SKM-1 (cell line): ENCODE measurements at regions not wholly inside any gene's neighbourhood (a gene's known extent, or its start where the extent isn't known, plus 50 kb on each side); places are given as distances from the start of the nearest gene placed in this dataset.

Source experiments
- DNase-seq: peaks from one replicate; lab custom pipeline; 2025; ENCODE audit not compliant: unreplicated experiment; lab: John Stamatoyannopoulos, UW

- DNase-seq = no peak
Observed at GRCh38 chr5:125408448-125409233, 662.2 kb upstream of the ZNF608 start.

DNA sequence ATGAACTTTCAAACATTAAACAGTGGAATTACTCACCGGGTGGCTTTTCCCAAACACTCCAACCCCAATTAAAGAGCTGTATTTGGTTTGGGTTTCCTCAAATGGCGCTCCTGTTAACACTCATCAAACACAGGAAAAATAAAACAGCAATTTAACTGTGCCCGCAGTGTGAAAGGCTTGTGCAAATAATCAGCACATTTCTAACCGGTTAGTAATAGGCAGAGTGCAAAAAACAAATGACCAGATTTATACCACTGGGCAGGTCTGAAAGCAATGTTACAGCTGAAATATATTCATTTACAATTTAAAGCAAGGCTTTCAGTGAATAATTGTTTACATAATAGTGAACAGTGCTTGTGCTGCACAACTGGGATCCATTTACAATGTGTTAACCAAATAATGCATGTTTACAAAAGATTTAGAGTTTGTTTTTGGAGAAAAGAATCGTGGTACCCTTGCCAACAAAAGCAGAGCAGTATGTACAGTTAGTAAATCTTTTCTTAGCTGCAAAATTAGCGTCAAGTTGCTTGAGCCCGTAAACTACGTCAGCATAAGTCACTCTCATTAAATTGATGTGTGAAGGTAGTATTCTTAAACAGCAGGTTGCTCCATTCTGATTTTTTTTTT, 662.9 kb upstream of the ZNF608 start:
- no peak for DNase-seq

GRCh38 chr5:125409861-125410536, 663.6 kb upstream of the ZNF608 start:
- no peak for DNase-seq

DNA sequence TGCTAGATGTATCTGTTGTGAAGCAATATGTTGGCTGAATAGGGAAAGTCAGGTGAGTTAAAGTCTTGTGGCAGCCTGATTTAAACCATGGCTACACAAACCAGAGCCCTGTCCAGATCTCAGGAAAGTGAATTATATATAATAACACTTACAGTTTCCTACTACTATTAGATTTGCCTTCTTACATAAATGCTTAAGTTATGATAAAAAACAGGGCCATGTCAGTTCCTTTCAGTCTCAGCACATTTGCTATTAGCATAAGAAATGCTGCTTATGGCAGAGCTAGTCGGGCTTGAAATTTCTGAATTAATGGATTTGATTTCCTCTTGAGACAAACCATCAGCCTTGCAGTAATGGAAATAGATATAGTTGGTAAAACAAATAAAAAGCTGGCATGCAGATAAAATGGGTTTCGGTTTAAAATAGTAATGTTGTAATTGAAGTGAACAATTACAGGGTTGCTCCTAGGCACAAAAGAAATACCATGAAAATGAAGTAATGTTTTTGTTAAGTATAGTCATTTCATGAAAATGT, 664.2 kb upstream of the ZNF608 start:
- DNase-seq = no peak

DNA sequence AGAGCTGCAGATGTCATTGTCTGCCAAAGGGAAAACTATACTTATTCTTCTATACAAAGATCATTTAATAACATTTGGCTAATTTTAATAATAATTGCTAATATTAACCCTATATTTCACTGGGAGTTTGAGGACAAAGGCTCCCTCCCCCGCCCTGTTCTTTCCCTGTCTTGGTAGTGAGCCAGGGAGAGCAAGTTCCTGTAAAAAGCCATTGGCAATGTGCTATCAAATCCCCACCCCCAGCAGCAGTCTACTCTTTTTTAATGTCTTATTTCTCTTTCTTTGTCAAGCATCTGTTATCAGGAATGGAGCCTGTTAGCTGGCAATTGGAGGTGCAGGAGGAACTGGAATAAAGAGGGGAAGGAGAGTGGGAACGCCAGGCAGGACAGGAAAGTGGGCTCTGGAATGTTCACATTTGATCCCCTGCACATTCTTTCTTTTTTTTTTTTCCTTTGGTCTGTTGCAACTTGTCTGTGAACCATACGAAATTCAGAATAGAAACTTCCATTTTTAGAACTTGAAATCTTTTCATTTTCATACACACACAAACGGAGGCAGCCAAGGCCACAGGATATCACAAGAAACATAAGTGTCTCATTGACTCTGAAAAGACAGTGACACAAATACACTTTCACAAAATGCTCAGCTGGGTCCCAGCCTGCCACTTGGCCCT, 664.8 kb upstream of the ZNF608 start:
- DNase-seq = no peak

GRCh38 chr5:125411744-125412560, 665.5 kb upstream of the ZNF608 start:
- DNase-seq = no peak

DNA sequence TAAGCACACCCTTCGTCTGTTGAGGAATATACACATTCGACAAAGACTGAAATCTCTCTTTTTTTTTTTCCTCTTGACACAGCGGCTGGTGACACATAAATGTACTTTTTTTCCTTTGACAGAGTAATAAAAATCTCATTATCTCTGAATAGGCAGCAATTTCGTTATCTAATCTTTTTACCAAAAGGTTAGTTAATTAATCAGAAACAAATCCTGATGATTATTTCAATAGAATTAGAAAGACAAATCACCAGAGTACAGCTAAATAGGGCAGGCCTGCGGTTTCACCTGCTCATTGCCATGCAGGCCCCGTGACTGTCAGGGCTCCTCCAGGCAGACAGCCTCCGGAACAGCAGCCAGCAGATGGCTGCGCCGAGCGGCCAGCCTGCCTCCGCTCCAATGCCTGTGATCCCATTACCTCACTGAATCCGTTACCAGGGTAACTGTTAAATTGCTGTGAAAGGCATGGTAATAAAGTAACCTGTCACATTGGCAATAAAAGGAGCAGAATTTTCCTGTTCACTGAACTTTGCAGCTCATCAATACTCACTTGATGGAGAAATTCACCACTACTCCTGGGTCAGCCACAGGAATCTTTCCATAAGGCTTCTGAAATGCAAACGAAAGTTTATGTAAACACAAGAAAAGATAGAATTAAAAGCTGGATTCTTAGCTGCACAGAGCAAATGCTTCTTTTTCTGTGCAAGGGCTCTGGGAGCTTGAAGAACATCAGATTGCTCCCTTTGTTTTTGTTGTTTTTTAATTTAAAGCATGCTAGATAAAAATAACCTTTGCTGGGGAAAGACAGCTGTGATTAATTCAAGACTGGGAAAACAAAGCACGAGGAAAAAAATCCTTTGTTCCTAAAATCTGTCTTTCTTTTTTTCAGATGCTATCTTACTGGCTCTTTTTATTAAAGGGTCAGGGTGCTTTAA, 666.4 kb upstream of the ZNF608 start:
- DNase-seq = no peak

- DNase-seq = no peak
Observed at GRCh38 chr5:125413496-125414274, 667.2 kb upstream of the ZNF608 start.

DNA sequence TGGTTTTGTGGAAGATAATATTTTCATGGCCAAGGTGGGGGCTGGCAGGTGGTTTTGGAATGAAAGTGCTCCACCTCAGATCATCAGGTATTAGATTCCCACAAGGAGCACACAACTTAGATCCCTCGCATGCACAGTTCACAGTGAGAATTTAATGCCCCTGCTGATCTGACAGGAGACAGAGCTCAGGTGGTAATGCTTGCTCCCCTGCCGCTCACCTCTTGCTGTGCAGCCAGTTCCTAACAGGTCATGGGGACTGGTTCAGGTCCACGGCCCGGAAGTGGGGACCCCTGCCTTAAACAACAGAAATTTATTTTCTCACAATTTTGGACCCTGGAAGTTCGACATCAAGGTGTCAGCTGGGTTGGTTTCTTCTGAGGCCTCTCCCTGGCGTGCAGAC, 668.7 kb upstream of the ZNF608 start:
- DNase-seq = no peak

- no peak for DNase-seq
Observed at GRCh38 chr5:125416055-125416454, 669.6 kb upstream of the ZNF608 start.

GRCh38 chr5:125421006-125421405, 674.6 kb upstream of the ZNF608 start:
- no peak for DNase-seq

DNA sequence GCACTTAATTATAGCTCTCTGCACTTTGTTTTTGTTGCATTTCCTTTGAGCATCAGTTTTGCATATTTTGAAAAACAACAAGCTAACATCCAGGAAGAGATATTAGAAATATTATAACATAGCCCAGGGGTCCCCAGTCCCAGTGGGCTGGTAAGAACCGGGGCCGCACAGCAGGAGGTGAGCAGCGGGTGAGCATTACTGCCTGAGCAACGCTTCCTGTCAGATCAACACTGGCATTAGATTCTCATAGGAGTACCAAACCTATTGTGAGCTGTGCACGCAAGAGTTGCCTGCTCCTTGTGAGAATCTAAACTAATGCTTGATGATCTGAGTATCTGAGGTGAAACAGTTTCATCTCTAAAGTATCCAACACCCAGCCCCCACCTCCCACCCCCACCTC, 675.9 kb upstream of the ZNF608 start:
- DNase-seq = no peak

DNA sequence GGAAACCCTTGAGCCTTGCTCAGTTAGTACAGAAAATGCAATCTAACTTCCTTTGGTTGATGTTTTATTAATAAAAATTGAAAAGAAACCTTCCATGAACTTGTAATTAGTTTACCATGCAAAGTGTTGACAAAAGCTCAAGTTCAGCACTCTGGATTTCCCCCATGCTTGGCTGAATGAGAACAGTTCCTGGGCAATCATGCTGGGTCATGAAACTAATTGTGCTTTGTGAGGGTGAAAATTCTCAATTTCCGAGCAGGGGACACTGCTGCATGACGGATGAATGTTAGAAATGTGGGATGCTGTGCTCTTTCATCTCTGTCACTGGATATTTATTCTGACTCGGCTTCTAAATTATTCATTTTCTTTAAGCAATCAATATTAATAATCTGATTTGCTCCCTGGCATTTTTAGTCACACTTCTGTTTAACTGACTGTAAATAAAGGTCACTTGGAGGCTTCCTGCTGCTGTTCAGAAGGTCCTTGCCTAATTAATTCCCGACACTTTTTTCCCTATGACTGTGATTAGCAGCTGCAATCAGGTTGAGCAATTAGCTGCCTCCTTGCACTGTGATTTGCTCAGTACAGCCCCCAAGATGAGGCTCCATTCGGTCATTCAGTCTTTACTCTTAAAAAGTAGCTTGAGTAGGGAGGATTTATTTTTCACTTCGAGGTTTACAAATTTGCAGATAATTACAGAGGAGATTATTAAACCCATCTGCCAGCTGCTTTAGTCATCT, 678.1 kb upstream of the ZNF608 start:
- no peak for DNase-seq

DNA sequence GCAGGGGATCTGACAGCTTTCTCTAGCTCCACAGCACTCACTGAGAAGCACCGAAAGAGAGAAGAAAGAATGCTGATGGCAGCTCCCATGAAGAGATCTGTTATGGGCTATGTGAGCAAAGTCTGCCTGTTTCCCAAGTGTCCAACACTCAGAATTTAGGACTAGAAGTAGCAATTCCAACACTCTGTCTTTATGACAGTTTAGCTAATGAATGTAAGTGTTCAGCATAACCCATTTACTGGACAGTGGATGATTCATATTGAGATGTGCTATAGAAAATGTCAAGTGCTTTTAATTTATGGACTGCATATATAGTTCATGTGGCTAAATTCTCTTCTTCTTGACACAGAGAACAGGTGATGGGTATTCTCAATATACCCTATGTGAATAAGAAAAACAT, 683.1 kb upstream of the ZNF608 start:
- DNase-seq = no peak

GRCh38 chr5:125433457-125433856, 687.0 kb upstream of the ZNF608 start:
- DNase-seq = no peak

- DNase-seq = no peak
Observed at GRCh38 chr5:125439243-125439642, 692.8 kb upstream of the ZNF608 start.

DNA sequence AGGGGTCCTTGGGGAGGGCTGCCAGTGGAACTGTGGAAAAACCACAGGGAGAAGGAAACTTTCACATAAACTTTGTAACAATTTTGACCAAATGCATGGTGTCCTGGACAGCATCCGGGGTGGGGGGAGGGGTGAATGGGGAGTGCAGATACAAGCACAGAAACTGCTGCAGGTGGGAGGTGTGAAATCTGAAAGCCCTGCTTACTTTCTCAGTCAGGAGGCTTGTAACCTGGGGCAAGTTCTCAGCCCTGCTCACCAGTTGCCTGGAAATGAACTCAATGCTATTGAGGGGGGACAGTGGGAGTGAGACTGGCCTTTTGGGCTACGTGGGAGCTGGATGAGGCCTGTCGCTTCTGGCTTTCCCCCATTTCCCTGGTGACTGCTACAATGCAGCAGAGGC, 694.5 kb upstream of the ZNF608 start:
- DNase-seq = no peak

DNA sequence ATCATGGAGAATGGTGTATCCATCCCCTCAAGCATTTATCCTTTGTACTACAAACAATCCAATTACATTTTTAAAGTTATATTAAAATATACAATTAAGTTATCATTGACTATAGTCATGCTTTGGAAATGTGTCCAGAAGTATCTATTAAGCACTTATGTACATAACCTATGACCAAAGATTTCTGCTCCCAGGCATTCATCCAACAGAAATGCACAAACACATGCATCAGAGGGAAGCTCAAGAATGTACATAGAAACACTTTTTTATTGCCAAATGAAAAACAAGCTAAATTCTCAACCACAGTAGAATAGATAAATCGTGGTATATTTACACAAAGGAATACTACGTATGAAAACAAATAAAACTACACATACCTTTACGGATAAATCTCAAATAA, 700.5 kb upstream of the ZNF608 start:
- DNase-seq = no peak
